Fibroblast of skin of right quadriceps (primary cell): ENCODE measurements at regions not wholly inside any gene's neighbourhood (a gene's known extent, or its start where the extent isn't known, plus 50 kb on each side); places are given as distances from the start of the nearest gene placed in this dataset.
A peak's percentile ranks its signal among the peaks of the same experiment; 100 is the strongest.

Experiments used
- DNase-seq: peaks from one replicate; pipeline ENCODE4 v3.0.0-alpha.2; 2013

DNA sequence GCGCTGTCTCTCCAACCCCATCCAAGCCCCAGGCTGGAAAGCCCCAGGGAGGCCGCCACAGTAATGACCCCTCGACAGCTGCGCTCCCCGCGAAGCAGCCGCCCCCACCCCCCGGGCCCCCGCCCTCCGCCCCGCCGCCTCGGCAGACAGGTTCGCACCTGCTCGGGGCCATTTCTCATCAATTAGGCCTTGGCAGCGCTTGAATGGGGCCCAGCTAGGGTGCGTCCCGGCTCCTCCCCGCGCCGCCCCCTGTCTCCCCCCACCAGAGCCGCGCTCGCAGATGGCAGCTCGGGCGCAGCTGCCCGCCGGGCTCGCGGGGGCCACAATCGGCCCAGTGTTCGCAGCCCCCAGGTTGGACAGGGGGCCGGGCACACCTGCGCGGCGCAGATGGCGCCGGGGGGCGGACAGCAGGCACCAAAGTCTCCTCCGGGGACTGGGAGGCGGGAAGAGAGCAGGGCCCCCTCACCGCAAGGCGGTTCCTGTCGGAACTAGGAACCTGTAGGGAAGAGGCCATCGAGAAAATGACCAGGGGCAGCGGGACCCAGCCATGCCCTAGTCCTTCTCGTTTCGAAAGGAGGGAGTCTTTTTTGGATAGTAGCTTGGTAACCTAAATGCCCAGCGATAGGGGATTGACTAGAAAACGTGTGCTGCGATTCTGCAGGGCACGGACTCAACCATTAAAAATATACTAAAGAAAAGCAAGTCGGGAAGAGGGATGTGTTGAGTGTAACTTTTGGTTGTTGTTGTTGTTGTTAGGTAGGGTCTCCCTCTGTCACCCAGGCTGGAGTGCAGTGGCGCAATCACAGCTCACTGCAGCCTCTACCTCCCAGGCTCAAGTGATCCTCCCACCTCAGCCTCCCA lies 83.2 kb upstream of the EYA2 start:
- DNase-seq = no peak

DNA sequence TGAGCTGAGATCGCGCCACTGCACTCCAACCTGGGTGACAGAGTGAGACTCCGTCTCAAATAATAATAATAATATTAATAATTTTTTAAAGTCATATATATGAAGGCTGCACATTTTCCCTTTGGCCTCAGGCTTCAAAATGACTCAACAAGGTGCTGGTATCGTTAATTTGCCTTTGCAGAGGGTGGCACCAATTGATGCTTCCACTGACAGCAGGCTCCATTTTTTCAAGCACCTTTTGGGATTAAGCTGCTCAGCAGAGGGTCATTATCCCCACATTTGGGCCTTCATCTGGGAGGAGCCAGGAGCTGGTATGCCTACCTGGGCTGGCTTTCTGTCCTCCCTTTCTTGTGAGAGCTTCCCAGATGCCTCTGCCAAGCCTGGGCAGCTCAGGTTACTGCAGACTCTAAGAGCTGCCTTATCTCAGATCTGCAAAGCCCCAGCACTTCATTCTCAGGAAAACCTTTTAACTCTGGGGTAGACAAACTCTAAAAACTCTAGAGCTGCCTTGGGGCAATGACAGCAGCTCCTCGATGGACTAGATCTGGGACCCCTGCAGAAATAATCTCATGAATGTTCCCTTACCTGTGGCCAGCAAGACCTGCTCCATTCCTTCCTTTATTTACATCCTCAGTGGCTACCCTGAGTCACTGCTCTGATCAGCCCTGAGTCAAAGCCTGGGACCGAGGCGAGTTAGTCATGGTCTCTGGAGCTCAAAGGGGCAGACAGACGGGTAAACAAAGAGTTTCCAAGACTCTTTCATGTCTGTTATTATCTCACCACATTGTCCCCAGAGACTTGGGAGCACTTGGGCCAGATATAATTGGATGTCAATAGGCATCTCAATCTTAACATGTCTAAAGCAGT lies 80.0 kb upstream of the EYA2 start:
- peak; percentile 83 for DNase-seq

DNA sequence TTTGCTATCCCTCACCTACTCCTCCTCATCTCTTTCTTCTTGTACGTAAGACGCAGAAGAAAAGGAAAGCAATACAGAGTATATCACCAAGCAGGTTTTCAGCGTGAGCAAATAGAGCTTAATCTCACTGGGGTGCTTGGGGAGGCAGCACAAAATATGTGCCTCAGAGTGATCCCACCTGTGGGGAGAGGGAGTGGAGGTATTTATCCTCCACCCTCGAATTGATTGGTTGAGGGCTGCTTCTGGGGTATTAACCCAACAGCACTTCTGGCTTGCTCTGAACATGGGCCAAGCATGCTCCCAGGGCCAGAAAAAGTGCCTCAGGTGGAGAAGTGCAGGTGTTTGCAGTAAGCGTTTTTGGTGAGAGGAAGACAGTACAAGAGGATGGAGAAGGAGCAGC lies 78.5 kb upstream of the EYA2 start:
- no peak for DNase-seq

GRCh38 chr20:46816886-46817638 lies 77.6 kb upstream of the EYA2 start:
- DNase-seq = no peak

- no peak for DNase-seq
These were observed 74.0 kb upstream of the EYA2 start for GRCh38 chr20:46820682-46821081.

GRCh38 chr20:46823271-46823751 lies 71.3 kb upstream of the EYA2 start:
- DNase-seq = peak; percentile 19

DNA sequence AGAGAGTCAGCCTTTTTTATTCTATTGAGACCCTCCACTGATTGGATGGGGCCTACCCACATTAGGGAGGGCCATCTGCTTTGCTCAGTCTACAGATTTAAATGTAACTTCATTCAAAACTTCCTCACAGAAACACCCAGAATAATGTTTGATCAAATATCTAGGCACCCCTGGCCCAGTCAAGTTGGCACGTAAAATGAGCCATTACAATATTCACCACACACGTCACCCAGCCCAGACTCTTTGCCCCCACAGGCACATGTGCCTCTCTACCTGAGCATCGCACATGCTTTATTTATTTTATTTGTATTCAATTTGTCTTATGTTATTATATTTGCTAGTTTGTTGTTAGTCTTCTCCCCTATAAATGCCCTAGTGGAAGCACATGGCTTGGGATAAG lies 70.9 kb upstream of the EYA2 start:
- DNase-seq = no peak

- DNase-seq = peak; percentile 82
These were observed 68.2 kb upstream of the EYA2 start for GRCh38 chr20:46826343-46826984.

- peak; percentile 41 for DNase-seq
These were observed 66.8 kb upstream of the EYA2 start for GRCh38 chr20:46827718-46828458.

- peak; percentile 92 for DNase-seq
These were observed 66.2 kb upstream of the EYA2 start for GRCh38 chr20:46828471-46828870.

GRCh38 chr20:46830886-46831632 lies 63.6 kb upstream of the EYA2 start:
- no peak for DNase-seq

GRCh38 chr20:46831633-46832011 lies 63.0 kb upstream of the EYA2 start:
- no peak for DNase-seq

- no peak for DNase-seq
These were observed 62.1 kb upstream of the EYA2 start for GRCh38 chr20:46832555-46832954.

- DNase-seq = no peak
These were observed 61.3 kb upstream of the EYA2 start for GRCh38 chr20:46833360-46833759.

GRCh38 chr20:46835418-46835817 lies 59.2 kb upstream of the EYA2 start:
- peak; percentile 22 for DNase-seq

DNA sequence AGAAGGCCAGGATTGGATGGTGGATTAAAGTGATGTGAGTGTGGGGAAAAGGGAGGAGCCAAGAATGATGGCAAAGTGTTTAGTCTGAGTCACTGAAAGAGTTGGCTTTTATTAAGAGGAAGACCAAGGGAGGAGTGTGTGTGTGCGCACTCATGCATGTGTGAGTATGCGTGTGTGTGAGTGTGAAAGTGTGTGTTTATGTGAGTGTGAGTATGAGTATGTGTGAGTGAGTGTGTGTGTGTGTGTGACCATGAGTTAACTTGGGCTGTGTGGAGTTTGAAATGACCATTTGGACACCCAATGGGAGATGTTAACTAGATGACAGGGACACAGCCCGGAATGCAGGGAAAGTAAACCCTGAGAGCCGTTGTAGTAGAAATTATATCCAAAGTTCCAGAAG lies 57.6 kb upstream of the EYA2 start:
- no peak for DNase-seq

DNA sequence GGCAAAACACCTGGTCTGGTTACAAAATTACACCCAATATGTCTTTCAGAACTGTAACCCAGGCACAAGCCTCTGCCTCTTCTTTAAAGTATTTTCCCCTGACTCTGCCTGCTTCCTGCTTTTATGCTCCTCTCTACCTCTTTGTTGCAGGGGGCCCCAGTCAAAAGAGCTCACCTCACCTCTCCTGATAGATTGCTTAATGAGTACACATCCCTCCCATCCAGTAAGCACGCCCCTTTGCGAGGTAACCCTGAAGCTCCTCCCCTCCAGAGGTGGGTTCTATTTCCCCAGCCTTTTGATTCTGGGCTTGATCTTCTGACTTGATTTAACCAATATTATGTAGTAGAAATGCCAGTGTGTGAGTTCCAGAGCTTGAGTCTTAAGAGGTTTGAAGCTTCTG lies 56.6 kb upstream of the EYA2 start:
- DNase-seq = no peak

DNA sequence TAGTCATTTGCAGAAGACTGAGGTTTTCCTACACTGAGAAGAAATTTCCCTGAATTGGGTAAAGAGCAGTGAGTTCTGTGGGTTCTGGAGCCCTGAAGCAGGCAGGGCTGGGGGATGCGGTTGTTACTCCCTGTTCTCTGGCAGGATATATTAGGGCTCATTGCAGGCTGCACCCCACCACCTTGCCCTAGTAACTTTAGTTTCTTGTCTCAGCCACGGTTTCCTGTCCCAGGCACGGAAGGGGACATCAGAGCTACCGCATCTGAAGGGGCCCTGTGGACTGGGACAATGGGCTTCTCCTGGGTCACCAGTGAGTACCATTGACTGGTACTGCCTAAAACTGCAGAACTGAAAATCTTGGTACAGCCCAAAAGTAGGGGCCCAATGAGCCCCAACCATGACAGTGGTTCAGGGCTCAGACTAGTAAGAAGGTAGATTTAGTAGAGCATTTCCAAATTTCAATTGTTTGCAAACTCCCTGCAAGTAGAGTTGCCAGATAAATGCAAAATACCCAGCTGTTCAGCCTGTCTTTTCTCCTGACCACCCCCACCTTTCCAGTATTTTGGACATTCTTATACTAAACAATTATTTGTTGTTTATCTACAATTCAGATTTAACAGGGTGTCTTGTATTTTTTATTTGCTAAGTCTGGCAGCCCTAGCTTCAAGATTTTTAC lies 54.5 kb upstream of the EYA2 start:
- no peak for DNase-seq
